Lower lobe of right lung (tissue), 2 donors: ENCODE measurements at regions not wholly inside any gene's neighbourhood (a gene's known extent, or its start where the extent isn't known, plus 50 kb on each side); places are given as distances from the start of the nearest gene placed in this dataset.
A peak's percentile ranks its signal among the peaks of the same experiment; 100 is the strongest.

Source experiments
- ATAC-seq, 2 donors: fragments of 200-7000 bp; cut with Tn5 transposase; one replicate each; pipeline ENCODE4 v1.9.1; 2020 to 2022; ENCODE audit warnings: mild to moderate bottlenecking in 2 of 2, moderate library complexity in 2 of 2
- DNase-seq: peaks from one replicate; pipeline ENCODE4 v3.0.0-alpha.2; 2020
- H3K27ac ChIP-seq: fragments of 200-600 bp; one replicate; pipeline ENCODE4 v1.8.0; 2022
- H3K27me3 ChIP-seq: fragments of 200-600 bp; one replicate; pipeline ENCODE4 v1.8.0; 2022; ENCODE audit warnings: low read depth
- H3K36me3 ChIP-seq: fragments of 200-600 bp; one replicate; pipeline ENCODE4 v1.8.0; 2022; ENCODE audit warnings: mild to moderate bottlenecking
- H3K4me1 ChIP-seq: fragments of 200-600 bp; one replicate; pipeline ENCODE4 v1.8.0; 2022
- H3K4me3 ChIP-seq: fragments of 200-600 bp; one replicate; pipeline ENCODE4 v1.8.0; 2022; ENCODE audit warnings: mild to moderate bottlenecking
- H3K9me3 ChIP-seq: fragments of 200-600 bp; one replicate; pipeline ENCODE4 v1.8.0; 2022
- intact Hi-C: fragments of 100-400 bp; cut with DNase I; formaldehyde crosslinking; loops from one replicate; pipeline ENCODE4 v1.11.0; 2022
- TF ChIP-seq, protein P1 (sequence below): fragments of 200-600 bp; IDR thresholded peaks from one replicate; pipeline ENCODE4 v1.8.0; 2022; ENCODE audit warnings: antibody characterized with exemption, mild to moderate bottlenecking
- donor health status: DM: no; HTN: yes; CAD: no; lungs with severe emphysema.

DNA sequence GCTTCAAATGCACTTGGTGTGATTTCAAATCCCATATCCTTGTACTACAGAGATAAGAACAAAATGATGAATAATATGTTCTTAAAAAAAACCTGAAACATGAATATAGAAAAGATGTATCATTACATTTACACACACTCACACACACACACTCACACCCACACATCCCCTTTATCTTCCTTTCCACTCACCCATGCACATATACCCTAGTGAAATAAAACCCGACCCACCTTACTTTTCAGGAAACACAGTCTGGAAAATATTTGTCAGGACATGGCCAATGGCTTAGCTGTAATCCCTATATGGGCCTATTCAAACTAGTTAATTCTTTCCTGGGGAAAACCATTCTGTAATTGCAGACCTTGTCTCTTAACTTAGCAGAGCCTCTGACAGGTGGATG, 60.8 kb upstream of the EDN1 start:
- intact Hi-C loops, result no loop called here
- Histone ChIP-seq H3K4me3 (no peak overlapping the region), H3K36me3 (no peaks in the 10 kb centered on the region), H3K4me1 (peaks cover 17% of the 10 kb centered on the region), H3K9me3 (no peaks in the 10 kb centered on the region), H3K27me3 (no peaks in the 10 kb centered on the region), H3K27ac (no peak overlapping the region)
- no peak for DNase-seq
- TF ChIP-seq, protein P1, sequence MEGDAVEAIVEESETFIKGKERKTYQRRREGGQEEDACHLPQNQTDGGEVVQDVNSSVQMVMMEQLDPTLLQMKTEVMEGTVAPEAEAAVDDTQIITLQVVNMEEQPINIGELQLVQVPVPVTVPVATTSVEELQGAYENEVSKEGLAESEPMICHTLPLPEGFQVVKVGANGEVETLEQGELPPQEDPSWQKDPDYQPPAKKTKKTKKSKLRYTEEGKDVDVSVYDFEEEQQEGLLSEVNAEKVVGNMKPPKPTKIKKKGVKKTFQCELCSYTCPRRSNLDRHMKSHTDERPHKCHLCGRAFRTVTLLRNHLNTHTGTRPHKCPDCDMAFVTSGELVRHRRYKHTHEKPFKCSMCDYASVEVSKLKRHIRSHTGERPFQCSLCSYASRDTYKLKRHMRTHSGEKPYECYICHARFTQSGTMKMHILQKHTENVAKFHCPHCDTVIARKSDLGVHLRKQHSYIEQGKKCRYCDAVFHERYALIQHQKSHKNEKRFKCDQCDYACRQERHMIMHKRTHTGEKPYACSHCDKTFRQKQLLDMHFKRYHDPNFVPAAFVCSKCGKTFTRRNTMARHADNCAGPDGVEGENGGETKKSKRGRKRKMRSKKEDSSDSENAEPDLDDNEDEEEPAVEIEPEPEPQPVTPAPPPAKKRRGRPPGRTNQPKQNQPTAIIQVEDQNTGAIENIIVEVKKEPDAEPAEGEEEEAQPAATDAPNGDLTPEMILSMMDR, result no peak
- no peak for ATAC-seq

DNA sequence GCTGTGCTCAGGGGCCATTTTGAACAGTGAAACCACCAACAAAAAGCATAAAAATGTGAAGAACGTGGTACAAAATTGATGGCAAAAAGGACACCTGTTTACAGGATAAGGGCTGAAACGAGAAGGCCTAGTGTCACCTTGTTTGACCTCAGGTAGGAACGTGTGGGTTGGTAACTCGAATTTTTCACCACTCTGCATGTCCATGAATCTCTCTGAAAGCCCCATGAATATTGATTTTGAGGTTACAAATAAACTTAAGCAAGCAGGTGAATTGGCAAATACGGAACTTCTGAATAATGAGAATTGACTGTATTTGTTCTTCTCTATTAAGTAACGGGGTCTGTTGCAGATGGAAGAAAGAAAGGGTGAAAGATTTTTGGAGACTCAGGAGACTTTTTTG, 59.6 kb upstream of the EDN1 start:
- peaks cover 20% of the 10 kb centered on the region for H3K4me1 ChIP-seq
- H3K36me3 ChIP-seq, result no peaks in the 10 kb centered on the region
- H3K4me3 ChIP-seq, result no peak overlapping the region
- H3K27ac ChIP-seq, result no peak overlapping the region
- TF ChIP-seq, protein P1, result no peak
- H3K9me3 ChIP-seq, result no peaks in the 10 kb centered on the region
- ATAC-seq, result no peak
- no peak for DNase-seq
- intact Hi-C loops, result no loop called here
- no peaks in the 10 kb centered on the region for H3K27me3 ChIP-seq

DNA sequence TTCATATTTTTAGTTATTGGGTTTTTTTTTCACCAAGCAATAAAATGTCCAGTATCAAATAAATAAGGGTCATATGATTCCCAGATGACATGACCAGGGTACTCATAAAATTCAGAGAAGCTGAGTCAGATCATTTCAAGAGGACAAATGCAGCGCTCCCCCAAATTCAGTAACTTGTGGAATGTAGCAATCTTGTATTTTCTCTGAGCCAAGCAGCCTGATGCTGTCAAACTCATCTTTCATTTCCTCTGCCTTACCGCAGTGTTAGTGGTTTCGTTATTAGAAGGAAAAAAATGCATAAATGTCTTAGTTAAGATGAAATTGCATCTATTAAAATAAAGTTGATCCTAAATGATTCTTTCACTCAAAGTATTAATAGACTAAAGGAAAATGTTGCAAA, 57.8 kb upstream of the EDN1 start:
- no peaks in the 10 kb centered on the region for H3K27me3 ChIP-seq
- peaks cover 20% of the 10 kb centered on the region for H3K4me1 ChIP-seq
- intact Hi-C loops, result no loop called here
- DNase-seq, result no peak
- H3K36me3 ChIP-seq, result no peaks in the 10 kb centered on the region
- peak in 1 of 2 donors; percentile 31 for ATAC-seq
- TF ChIP-seq, protein P1, result no peak
- no peak overlapping the region for H3K27ac ChIP-seq
- no peaks in the 10 kb centered on the region for H3K9me3 ChIP-seq
- H3K4me3 ChIP-seq, result no peak overlapping the region

DNA sequence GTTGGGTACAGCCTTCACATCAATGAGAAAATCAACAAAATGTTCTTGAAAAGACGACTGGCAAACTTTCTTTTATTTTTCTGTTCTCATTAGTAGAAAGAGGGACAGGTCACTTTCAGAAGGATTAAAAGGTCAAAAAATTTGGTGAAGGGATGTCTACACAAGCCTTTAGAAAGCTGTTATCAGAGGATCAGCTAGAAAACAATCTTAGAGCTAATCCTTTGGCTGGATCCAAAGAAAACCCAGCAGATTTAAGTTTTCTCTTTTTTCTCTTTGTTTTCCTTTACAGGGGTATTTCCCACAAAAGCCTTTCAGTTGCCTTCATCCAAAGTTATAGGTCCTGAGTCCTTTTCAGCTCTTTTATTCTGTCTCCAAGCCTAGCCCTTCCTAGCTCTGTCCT, 57.3 kb upstream of the EDN1 start:
- Histone ChIP-seq H3K27ac (no peak overlapping the region), H3K36me3 (no peaks in the 10 kb centered on the region), H3K4me3 (no peak overlapping the region), H3K9me3 (no peaks in the 10 kb centered on the region), H3K27me3 (no peaks in the 10 kb centered on the region), H3K4me1 (peaks cover 20% of the 10 kb centered on the region)
- DNase-seq, result no peak
- intact Hi-C loops, result no loop called here
- ATAC-seq, result no peak
- TF ChIP-seq, protein P1, result no peak

DNA sequence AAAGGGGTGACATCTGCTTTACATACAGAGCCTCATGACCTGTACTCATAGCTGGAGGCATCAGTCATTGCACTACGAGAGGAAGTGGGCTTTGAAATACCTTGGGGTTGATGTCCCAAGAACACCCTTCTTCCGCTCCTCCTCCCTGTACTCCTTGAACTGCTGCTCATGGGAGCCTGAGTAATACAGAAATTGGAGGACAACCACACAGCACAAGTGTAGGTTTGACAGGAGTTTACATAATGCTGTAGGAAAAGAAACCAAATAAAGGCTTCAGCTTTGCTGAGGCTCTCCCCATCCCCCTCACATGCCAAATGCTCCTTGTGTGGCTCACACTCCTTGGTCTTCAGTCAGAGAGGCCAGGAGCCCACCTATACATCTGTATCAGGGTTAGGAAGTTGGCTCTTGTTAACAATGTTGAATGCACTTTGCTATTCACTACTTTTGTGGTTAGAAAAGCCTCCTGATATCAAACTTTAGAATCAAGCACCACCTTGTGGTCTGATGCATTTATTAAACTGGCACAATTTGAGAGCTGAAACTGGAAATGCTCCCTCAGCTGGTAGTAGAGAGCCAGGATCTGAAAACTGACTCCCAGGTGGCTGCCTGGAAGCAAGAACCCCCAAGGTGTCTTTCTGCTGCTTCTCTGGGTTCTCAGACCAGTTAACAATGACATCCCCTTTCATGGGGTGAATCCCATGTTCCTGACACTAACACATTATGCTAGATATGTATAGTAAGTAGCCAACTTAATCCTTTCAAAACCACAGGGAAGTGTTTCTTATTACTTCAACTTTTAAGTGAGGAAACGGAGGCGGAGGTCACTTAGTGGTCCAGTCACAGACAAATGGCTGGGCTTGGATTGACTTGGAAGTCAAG, 56.2 kb upstream of the EDN1 start:
- H3K4me3 ChIP-seq, result no peak overlapping the region
- intact Hi-C loops, result no loop called here
- no peaks in the 10 kb centered on the region for H3K27me3 ChIP-seq
- no peak overlapping the region for H3K27ac ChIP-seq
- ATAC-seq (peak; percentile 77 to 81), DNase-seq (no peak)
- TF ChIP-seq, protein P1, result peak; percentile 68
- H3K9me3 ChIP-seq, result no peaks in the 10 kb centered on the region
- H3K4me1 ChIP-seq, result peaks cover 20% of the 10 kb centered on the region
- no peaks in the 10 kb centered on the region for H3K36me3 ChIP-seq
